NOMO-1 treated with dmso at 0.1 percent for 144 hours (cell line): ENCODE measurements at regions not wholly inside any gene's neighbourhood (a gene's known extent, or its start where the extent isn't known, plus 50 kb on each side); places are given as distances from the start of the nearest gene placed in this dataset.

Source experiments
- DNase-seq: peaks from one replicate; lab custom pipeline; 2025; ENCODE audit not compliant: unreplicated experiment; lab: John Stamatoyannopoulos, UW

DNA sequence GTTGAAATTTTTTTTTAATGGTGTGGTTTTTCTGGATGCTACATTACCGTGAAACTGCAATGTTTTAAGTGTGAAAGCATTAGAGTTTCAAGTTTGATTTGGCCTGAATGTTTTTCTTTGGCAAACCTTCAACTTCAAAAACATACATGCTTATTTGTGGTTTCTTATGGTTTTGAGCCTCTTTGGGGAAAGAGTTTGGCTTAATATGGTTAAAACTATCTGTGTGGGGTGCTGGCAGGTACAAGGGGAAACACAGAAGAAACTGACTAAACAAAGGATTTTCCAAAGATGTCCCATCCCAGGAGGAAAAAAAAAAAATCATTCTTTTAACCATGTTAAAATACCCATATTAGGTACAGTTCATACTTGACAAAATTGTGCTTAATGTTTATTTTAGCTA is 121.1 kb downstream of the HGF start:
- no peak for DNase-seq

GRCh38 chr7:81645435-81645834 is 124.4 kb downstream of the HGF start:
- no peak for DNase-seq

DNA sequence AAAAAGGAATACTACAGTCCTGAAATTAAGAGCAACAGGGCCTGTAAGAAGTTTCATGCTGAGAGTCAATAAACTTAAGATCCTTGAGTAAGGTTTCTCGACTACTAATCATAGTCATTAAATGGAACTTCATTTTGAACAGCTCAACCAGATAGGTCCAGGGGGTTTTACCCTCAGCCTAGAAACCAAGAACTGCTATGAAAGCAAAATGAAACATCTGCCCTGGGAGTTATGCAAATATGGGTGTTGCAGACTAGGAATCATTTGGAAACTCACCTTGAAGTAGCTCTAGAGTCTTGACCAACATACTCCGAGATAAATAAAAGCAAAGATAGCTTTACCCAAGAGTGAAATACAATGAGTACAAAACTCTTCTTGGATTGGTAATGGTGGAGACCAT is 128.0 kb downstream of the HGF start:
- DNase-seq = no peak

- no peak for DNase-seq
Observed at GRCh38 chr7:81638198-81638597, 131.6 kb downstream of the HGF start.

- DNase-seq = no peak
Observed at GRCh38 chr7:81637534-81637933, 132.3 kb downstream of the HGF start.

GRCh38 chr7:81632418-81632817 is 137.4 kb downstream of the HGF start:
- DNase-seq = no peak

- no peak for DNase-seq
Observed at GRCh38 chr7:81630600-81630999, 139.2 kb downstream of the HGF start.

- DNase-seq = no peak
Observed at GRCh38 chr7:81629702-81630101, 140.1 kb downstream of the HGF start.

DNA sequence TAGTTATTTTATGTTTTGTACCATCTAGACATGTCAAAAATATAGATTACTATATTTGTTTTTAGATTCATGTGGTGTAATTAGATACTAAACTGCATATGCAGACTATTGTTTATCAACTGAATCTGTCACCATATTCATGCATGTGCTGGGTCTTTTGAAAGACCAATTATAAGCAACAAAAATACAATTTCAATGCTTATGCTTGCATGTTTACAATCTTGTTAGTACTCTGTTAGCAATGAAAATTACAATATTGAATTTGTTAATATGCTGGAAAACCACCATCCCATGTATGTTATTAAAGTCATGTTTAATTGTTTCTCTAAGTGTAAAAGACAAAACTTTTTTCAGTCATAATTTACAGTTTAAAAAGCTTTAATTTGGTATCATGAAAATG is 140.9 kb downstream of the HGF start:
- DNase-seq = no peak

- no peak for DNase-seq
Observed at GRCh38 chr7:81627536-81628287, 142.1 kb downstream of the HGF start.

DNA sequence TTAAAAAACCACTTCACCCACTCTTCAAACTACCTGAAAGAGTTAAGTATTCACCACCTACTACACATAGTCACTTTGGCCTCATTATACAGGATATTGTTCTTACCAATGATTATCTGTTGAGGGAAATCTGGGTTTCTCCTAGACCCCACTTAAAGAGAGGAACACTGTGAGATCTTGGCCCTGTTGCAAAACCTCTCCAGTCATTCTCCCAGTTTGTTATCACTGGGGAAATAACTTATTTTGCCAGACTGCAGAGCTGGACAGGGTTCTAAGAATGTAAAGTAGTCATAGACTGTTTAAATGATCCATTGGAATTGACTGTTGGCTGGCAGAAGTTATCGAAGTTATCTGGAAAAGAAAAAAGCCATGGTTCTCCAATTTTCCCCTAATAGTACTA is 143.8 kb downstream of the HGF start:
- DNase-seq = no peak

DNA sequence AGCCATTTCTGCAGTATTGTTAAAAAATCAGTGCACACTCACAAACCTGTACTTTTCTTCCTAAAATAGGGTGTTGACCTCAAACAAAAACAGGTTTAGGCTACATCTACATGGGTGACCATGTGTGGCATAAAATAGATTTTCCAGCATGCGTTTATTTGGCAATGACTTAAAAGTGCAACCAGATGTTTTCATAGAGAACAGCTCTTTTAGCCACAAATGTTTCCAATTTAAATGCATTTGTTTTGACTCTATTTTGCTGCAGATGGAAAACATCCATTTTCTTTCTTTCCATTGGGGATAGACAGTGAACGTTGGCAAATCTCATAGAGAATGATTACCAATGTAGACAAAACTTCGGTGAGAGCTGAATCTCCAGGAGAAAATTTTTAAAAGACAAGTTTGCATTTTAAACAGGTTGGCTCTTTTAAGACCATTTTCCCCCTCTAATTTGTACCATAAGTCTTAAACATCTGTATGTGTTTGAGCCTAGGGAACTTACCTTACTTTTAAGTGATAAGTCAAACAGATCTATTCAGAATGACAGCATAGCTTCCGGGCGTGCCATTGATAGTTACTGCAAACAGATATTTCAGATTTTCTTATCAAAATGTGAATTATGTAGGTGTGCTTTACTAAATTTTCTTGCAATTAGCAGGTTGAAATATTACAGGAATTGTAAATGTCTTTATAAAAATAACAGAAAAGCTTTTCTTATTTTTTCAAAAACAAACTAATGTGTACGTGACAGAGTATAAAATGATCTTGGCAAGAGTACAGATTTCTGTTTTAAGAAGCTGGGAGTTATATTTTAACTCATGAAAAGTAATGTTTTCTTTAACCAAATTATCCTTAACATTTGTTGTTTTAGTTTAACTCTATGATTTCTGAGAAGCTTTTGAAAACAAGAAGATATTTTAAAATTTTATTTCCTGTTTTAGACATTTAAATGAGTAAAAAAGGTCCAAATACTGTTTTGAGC is 144.9 kb downstream of the HGF start:
- no peak for DNase-seq

- no peak for DNase-seq
Observed at GRCh38 chr7:81624021-81624592, 145.7 kb downstream of the HGF start.

DNA sequence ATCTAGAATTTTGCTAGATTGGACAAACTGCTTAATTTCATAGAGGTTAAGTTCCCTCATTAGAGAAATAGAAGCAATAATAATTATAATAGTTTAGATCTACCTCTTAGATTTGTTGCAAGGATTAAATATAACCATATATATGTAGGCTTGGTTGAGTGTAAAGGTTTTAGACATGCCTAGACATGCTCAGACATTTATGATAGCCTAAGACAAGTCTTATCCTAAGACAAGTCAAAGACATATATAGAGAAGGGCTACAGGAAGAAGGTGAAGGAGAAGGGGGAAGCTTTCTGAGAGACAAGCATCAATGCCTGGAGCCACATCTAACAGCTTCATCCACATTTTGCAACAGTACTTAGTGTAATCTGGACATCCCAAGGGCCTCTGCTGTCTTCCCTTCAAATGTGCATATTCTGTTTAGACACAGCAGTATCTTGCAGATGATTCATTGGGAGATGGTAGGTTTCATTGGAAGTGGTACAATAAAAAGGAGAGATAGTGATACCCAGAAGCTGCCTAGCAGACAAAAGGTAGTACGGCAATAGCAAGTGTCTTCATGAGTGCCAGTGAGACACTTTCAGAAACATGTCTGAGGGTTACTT is 146.5 kb downstream of the HGF start:
- DNase-seq = no peak

- DNase-seq = no peak
Observed at GRCh38 chr7:81621893-81622292, 148.0 kb downstream of the HGF start.

GRCh38 chr7:81618396-81619014 is 151.3 kb downstream of the HGF start:
- peak; percentile 28 for DNase-seq

GRCh38 chr7:81616951-81617350 is 152.9 kb downstream of the HGF start:
- DNase-seq = no peak

DNA sequence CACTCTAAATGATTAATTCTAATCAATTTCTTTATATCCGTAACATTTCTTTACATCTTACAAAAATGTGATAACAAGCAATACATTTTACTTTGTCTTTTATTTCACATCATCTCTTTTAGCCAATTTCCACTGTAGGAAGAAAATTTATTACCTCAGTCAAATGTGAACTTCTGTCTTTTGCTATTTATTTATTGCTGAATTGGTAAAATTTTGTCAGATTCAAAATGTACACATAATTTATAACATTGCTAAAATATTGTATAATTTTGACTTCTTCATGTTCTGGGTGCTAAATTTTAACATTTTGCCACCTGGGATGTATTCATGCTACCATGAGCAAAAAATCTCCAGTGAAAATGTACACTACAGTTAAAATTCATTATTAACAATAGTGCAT is 158.0 kb downstream of the HGF start:
- DNase-seq = no peak

- no peak for DNase-seq
Observed at GRCh38 chr7:81611040-81611439, 158.8 kb downstream of the HGF start.

DNA sequence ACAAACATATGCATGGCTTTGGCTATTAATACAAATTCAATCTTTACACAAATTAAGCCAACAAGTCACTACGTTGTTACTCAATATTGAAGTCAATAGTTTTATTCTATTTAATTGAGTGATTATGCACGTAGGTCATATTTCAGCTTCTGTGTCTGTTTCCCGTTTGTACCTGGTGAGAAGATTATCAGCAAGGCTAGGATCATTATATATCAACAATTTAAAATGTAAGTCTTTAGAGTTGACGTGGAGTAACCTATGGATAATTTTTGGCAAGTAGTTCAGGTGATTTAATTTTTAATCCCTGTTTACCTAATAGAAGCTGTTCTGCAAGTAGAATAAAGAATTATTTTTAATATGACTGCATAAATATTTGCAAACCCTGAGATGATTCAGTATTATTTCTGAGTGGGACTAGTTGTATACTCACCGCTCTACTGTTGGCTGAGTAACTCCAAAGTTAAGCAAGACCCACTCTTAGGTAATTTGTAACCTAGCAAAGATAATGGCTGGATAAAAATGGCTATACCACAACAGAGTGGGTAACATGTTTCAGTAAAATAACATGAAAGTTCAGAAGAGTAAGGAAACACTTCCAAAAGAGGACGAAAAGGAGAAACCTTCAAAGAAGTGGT is 161.0 kb downstream of the HGF start:
- DNase-seq = peak; percentile 8
